ENCODE measurements at regions not wholly inside any gene's neighbourhood (a gene's known extent, or its start where the extent isn't known, plus 50 kb on each side); places are given as distances from the start of the nearest gene placed in this dataset.
"Not testable (repeated sequence)": the region's sequence is repeated elsewhere in the genome, so short reads cannot be mapped to it uniquely, and the experiment has no call there.

GRCh38 chr9:67288797-67289196, 296.4 kb upstream of the SPATA31A3 start:
- not testable (repeated sequence) for TF ChIP-seq CBX2 (IDR thresholded peaks at IDR 0.05; ENCODE audit: borderline replicate concordance, low read depth); POLR2A (IDR thresholded peaks at IDR 0.05; ENCODE audit: low read length); JUNB (IDR thresholded peaks at IDR 0.05); PHF8 (IDR thresholded peaks at IDR 0.05; ENCODE audit: borderline replicate concordance, low read depth); USF2 (IDR thresholded peaks at IDR 0.05); HDAC2 (IDR thresholded peaks at IDR 0.05); CHD4 (IDR thresholded peaks at IDR 0.05; ENCODE audit: borderline replicate concordance); TFCP2L1 (CRISPR knock-in tag; IDR thresholded peaks at IDR 0.05); CBX8 (IDR thresholded peaks at IDR 0.05); MYC (IDR thresholded peaks at IDR 0.05; ENCODE audit: borderline replicate concordance, low read length); TP53 (CRISPR knock-in tag; IDR thresholded peaks at IDR 0.05); CTCF (IDR thresholded peaks at IDR 0.05); CHD2 (IDR thresholded peaks at IDR 0.05; ENCODE audit: low read length, partially characterized antibody)
